Lower lobe of right lung (tissue), 2 donors: ENCODE measurements at regions not wholly inside any gene's neighbourhood (a gene's known extent, or its start where the extent isn't known, plus 50 kb on each side); places are given as distances from the start of the nearest gene placed in this dataset.

Experiments used
- ATAC-seq, 2 donors: fragments of 200-7000 bp; cut with Tn5 transposase; one replicate each; pipeline ENCODE4 v1.9.1; 2020 to 2022; ENCODE audit warnings: mild to moderate bottlenecking in 2 of 2, moderate library complexity in 2 of 2
- DNase-seq: peaks from one replicate; pipeline ENCODE4 v3.0.0-alpha.2; 2020
- H3K27ac ChIP-seq: fragments of 200-600 bp; one replicate; pipeline ENCODE4 v1.8.0; 2022
- H3K27me3 ChIP-seq: fragments of 200-600 bp; one replicate; pipeline ENCODE4 v1.8.0; 2022; ENCODE audit warnings: low read depth
- H3K36me3 ChIP-seq: fragments of 200-600 bp; one replicate; pipeline ENCODE4 v1.8.0; 2022; ENCODE audit warnings: mild to moderate bottlenecking
- H3K4me1 ChIP-seq: fragments of 200-600 bp; one replicate; pipeline ENCODE4 v1.8.0; 2022
- H3K4me3 ChIP-seq: fragments of 200-600 bp; one replicate; pipeline ENCODE4 v1.8.0; 2022; ENCODE audit warnings: mild to moderate bottlenecking
- H3K9me3 ChIP-seq: fragments of 200-600 bp; one replicate; pipeline ENCODE4 v1.8.0; 2022
- intact Hi-C: fragments of 100-400 bp; cut with DNase I; formaldehyde crosslinking; loops from one replicate; pipeline ENCODE4 v1.11.0; 2022
- TF ChIP-seq, protein P1 (sequence below): fragments of 200-600 bp; IDR thresholded peaks from one replicate; pipeline ENCODE4 v1.8.0; 2022; ENCODE audit warnings: antibody characterized with exemption, mild to moderate bottlenecking
- donor health status: DM: no; HTN: yes; CAD: no; lungs with severe emphysema.

DNA sequence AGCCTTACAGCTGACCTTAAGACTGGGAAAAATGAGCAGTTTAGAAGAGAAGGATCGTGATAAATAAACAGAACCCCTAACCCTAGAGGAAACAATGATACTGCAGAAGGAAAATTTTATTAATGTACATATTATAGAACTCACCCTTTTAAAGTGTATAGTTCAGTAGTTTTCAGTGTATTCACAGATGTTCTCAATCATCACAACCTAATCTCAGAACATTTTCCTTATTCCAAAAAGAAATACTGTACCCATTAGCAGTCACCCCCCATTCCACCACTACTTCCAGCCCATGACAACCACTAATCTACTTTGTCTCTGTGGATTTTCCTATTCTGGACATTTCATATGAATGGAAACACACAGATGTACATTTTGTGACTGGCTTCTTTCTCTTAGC, 90.2 kb upstream of the AGTR1 start:
- TF ChIP-seq, protein P1, sequence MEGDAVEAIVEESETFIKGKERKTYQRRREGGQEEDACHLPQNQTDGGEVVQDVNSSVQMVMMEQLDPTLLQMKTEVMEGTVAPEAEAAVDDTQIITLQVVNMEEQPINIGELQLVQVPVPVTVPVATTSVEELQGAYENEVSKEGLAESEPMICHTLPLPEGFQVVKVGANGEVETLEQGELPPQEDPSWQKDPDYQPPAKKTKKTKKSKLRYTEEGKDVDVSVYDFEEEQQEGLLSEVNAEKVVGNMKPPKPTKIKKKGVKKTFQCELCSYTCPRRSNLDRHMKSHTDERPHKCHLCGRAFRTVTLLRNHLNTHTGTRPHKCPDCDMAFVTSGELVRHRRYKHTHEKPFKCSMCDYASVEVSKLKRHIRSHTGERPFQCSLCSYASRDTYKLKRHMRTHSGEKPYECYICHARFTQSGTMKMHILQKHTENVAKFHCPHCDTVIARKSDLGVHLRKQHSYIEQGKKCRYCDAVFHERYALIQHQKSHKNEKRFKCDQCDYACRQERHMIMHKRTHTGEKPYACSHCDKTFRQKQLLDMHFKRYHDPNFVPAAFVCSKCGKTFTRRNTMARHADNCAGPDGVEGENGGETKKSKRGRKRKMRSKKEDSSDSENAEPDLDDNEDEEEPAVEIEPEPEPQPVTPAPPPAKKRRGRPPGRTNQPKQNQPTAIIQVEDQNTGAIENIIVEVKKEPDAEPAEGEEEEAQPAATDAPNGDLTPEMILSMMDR = no peak
- Histone ChIP-seq H3K27me3 (no peaks in the 10 kb centered on the region), H3K4me1 (no peaks in the 10 kb centered on the region), H3K9me3 (no peaks in the 10 kb centered on the region), H3K36me3 (no peaks in the 10 kb centered on the region), H3K27ac (no peak overlapping the region), H3K4me3 (no peak overlapping the region)
- DNase-seq (no peak), ATAC-seq (no peak)
- intact Hi-C loops = no loop called here

DNA sequence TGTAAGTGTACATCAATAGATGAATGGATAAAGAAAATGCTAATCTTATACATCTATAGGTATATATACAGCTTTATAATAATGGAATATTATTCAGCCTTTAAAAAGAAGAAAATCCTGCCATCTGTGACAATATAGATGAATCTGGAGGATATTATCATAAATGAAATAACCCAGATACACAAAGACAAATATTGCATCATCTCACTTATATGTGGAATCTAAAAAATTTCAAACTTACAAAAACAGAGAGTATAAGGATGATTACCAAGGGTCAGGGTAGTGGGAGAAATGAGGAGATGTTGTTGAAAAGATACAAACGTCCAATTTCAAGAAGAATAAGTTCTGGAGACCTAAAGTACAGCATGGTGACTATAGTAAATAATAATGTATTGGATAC, 85.4 kb upstream of the AGTR1 start:
- H3K9me3 ChIP-seq = no peaks in the 10 kb centered on the region
- no peaks in the 10 kb centered on the region for H3K36me3 ChIP-seq
- TF ChIP-seq, protein P1 = no peak
- no peak overlapping the region for H3K27ac ChIP-seq
- no peaks in the 10 kb centered on the region for H3K4me1 ChIP-seq
- H3K27me3 ChIP-seq = no peaks in the 10 kb centered on the region
- intact Hi-C loops = no loop called here
- ATAC-seq (no peak), DNase-seq (no peak)
- H3K4me3 ChIP-seq = no peak overlapping the region

DNA sequence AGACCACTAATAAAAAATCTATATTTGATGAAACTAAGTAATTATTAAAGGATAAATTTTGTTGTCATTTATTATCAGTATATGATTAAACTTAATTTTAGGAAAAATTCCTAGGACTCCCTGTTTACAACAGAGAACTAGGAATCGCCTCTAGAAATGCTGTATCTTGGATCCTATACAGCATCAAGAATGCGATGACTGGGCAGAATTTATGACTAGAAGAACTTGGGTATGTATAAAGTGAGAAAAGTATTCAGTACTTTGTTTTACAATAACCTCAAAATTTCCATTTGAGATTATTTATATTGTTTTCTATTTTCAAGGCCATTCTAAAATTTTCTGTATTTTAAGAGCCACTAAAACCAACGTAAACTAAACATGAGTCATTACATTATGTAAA, 82.3 kb upstream of the AGTR1 start:
- H3K27ac ChIP-seq = no peak overlapping the region
- no peaks in the 10 kb centered on the region for H3K36me3 ChIP-seq
- H3K9me3 ChIP-seq = no peaks in the 10 kb centered on the region
- TF ChIP-seq, protein P1 = no peak
- DNase-seq (no peak), ATAC-seq (no peak)
- H3K4me3 ChIP-seq = no peak overlapping the region
- H3K27me3 ChIP-seq = no peaks in the 10 kb centered on the region
- H3K4me1 ChIP-seq = no peaks in the 10 kb centered on the region
- intact Hi-C loops = no loop called here

DNA sequence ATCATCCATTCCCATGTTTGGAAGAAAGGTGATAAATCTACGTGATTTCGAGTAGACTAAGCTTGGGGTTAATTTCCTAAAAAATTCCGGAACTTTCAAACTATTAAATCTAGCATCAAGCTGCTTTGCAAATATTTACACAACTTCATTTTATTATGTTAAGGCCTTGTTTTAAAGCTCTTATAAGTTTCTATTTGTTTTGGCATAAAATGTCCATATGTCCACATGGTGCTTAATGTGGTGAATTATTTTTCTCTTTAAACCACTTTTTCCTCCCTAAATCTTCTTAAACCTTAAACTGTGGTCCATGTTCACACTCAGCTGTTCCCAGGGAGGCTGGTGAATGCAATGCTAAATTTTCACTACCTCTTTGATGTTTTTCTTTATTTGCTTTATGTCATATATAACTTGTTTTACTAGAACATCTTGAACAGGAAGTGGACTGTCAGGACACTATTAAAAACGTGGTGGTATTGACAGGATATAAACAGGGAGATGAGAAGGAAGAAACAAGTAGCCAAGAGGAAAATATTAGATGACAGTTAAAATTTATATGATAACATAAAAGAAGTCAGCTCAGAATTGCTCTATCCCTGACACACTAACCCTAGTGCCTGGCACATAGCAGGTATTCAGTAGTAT, 72.5 kb upstream of the AGTR1 start:
- Histone ChIP-seq H3K36me3 (no peaks in the 10 kb centered on the region), H3K4me3 (no peak overlapping the region), H3K27ac (no peak overlapping the region), H3K27me3 (no peaks in the 10 kb centered on the region), H3K4me1 (no peaks in the 10 kb centered on the region), H3K9me3 (no peaks in the 10 kb centered on the region)
- no peak for ATAC-seq
- intact Hi-C loops = no loop called here
- TF ChIP-seq, protein P1 = no peak
- DNase-seq = no peak

DNA sequence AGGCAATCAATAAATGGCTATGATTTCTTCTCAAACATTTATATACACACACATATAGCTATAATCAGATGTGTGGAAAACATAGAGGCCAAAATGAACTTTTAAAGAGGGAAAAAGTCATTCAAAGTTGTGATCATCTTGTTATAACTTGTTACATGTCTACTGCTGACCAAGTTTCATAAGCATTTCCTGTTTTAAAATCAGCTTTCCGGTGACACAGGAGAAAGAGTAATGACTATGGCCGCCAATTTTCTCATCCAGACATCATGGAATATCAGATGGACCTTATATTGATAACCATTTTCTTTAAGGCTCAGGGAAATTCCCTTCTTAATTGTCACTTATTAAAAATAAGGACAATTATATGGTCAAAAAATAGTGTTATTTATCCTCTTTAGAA, 71.7 kb upstream of the AGTR1 start:
- no peak overlapping the region for H3K4me3 ChIP-seq
- DNase-seq = no peak
- H3K4me1 ChIP-seq = no peaks in the 10 kb centered on the region
- intact Hi-C loops = no loop called here
- no peaks in the 10 kb centered on the region for H3K9me3 ChIP-seq
- TF ChIP-seq, protein P1 = no peak
- H3K27ac ChIP-seq = no peak overlapping the region
- ATAC-seq = no peak
- H3K27me3 ChIP-seq = no peaks in the 10 kb centered on the region
- H3K36me3 ChIP-seq = no peaks in the 10 kb centered on the region
